SK-N-MC (cell line): ENCODE measurements at regions not wholly inside any gene's neighbourhood (a gene's known extent, or its start where the extent isn't known, plus 50 kb on each side); places are given as distances from the start of the nearest gene placed in this dataset.

Source experiments
- DNase-seq: peaks from one replicate; pipeline ENCODE4 v3.0.0-alpha.2; 2011; ENCODE audit warnings: low read depth, low spot score
- H3K27ac ChIP-seq: fragments of 200-600 bp; sonication (generic); 2 replicates; pipeline ENCODE4 v1.5.1; 2016; ENCODE audit warnings: mixed run types
- H3K36me3 ChIP-seq: fragments of 200-600 bp; sonication (generic); 2 replicates; pipeline ENCODE4 v1.6.1; 2017; ENCODE audit warnings: antibody characterized with exemption, low read length, mixed read lengths; ENCODE audit not compliant: insufficient read depth
- H3K4me3 ChIP-seq: fragments of 200-600 bp; sonication (generic); 2 replicates; pipeline ENCODE4 v1.5.1; 2016
- H3K9ac ChIP-seq: fragments of 200-600 bp; sonication (generic); 2 replicates; pipeline ENCODE4 v1.8.0; 2017; ENCODE audit warnings: mixed run types, mixed read lengths; ENCODE audit not compliant: insufficient read length
- H3K9me3 ChIP-seq: fragments of 200-600 bp; sonication (generic); 2 replicates; pipeline ENCODE4 v1.6.1; 2017; ENCODE audit warnings: low read depth, mild to moderate bottlenecking, antibody characterized with exemption, low read length, moderate library complexity, mixed read lengths
- EZH2 ChIP-seq: fragments of 200-600 bp; sonication (generic); IDR thresholded peaks from one replicate; pipeline ENCODE4 v1.6.1; 2017; ENCODE audit warnings: antibody characterized with exemption
- FOXP2 ChIP-seq: optimal IDR thresholded peaks from 2 replicates; pipeline ENCODE3; 2011; ENCODE audit warnings: mild to moderate bottlenecking, moderate library complexity; ENCODE audit not compliant: insufficient read depth; ENCODE audit errors: extremely low read length, control extremely low read depth
- POLR2AphosphoS5 ChIP-seq: IDR thresholded peaks from 2 replicates; pipeline ENCODE4 v1.6.1; 2012; ENCODE audit warnings: mild to moderate bottlenecking, low read depth, low read length, borderline replicate concordance

DNA sequence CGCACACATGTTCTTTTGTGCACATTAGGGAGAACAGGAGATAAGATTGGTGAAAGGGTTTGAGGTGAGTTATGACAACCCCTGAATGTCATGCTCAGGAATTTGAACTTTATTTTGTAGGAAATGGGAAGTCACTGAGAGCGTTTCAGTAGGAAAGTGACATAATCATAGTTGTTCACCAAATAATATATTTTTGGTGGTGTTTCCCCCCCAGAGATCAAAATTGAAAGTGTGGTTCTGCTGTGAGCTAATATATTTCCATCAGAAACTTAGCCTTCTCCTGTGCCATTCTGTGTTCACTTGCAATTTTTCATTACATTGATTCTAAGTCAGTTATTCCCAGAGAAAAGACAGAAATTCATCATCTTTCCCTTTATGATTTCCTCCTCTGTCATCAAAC is 64.1 kb upstream of the RCN1 start:
- DNase-seq, result no peak
- Histone ChIP-seq H3K4me3 (no peak overlapping the region), H3K27ac (no peak overlapping the region), H3K9me3 (no peaks in the 10 kb centered on the region), H3K36me3 (no peaks in the 10 kb centered on the region), H3K9ac (no peak overlapping the region)
- no peak for TF ChIP-seq POLR2AphosphoS5
- TF ChIP-seq FOXP2, result no peak
- TF ChIP-seq EZH2, result no peak

DNA sequence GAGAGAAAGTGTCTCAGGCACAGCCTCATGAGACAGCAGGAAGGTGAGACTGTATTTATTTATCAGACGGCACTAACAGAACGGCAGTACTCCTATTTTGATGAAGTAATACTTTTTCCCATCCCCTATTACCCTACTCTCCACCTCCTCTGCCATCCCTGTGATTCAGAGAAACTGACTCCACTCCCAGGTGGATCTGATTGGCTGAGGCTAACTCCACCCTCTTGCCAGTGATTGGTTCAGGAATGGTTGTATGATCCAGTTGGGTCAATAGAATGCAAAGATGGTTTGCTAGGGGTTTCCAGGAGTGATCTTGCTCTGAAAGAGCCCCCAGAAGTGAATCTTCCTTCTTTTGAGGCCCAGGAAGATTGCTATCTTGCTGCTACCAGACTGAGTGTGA is 65.9 kb upstream of the RCN1 start:
- H3K9ac ChIP-seq, result no peak overlapping the region
- no peaks in the 10 kb centered on the region for H3K36me3 ChIP-seq
- H3K9me3 ChIP-seq, result no peaks in the 10 kb centered on the region
- no peak overlapping the region for H3K4me3 ChIP-seq
- H3K27ac ChIP-seq, result no peak overlapping the region
- TF ChIP-seq FOXP2 (no peak), POLR2AphosphoS5 (no peak), EZH2 (no peak)
- no peak for DNase-seq

DNA sequence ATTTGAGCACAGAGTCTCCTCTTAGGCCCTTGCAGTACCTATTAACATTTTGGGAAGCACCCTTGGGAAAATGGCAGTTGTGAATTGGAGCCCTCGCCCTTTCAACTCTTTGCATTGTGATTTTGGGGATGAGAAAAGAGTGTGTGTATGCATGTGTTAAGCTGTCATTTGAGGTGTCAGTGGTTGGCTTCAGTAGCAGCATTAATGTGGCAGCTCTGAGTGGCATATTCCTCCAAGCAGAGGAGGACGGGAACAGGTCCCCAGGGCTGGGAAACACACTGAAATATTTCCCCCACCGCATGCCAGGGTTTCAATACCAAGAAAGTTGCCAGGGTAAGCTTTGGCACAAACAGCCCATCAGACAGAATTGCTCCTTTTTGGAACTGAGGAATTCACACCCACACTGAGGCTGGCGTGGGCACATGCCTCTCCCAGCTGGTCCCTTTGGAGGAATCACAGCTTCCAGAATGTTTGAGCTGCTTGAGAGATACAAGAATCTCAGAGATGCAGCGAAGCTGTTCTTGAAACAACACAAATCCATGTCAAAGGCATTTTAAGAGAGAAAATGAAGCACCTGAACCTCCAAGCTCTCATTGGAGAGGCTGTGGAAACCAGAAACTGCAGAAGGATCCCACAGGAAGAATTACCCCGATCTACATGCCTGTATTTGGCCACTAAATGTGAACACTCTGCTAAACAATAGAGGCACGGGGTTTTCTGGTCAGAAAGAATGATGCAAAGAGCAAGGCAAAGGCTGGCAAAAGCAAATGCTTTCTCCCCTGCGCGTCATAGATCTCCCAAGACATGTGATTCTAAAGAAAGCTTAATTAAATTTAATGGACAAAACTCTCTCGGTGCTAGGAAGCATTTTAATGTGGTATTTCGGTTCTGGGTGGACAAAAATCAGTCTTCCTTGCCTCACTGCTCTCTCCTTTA is 67.2 kb upstream of the RCN1 start:
- DNase-seq, result no peak
- H3K36me3 ChIP-seq, result no peaks in the 10 kb centered on the region
- TF ChIP-seq POLR2AphosphoS5 (no peak), EZH2 (no peak), FOXP2 (no peak)

DNA sequence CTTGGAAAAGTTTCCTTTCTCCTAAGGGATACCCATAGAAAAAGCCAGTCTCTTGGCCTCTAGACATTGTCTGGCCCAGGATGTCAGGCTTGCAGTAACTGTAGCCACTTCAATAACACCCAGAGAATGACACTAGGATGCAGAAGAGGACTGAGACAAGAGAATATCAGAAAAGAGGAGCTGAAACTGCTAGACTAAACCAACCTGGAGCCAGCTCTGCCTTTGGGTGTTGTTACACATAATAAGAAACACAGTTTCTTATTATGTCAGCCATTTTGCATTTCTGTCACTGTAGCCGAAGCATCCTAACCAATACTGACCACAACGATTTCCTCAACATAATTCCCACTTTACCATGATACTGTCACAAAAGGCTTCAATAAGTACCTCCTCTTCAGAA is 72.2 kb upstream of the RCN1 start:
- Histone ChIP-seq H3K27ac (no peak overlapping the region), H3K9me3 (no peaks in the 10 kb centered on the region), H3K36me3 (no peaks in the 10 kb centered on the region), H3K4me3 (no peak overlapping the region), H3K9ac (no peak overlapping the region)
- TF ChIP-seq POLR2AphosphoS5 (no peak), EZH2 (no peak), FOXP2 (no peak)
- no peak for DNase-seq

More for the DNA sequence above, 67.2 kb upstream of the RCN1 start:
- Histone ChIP-seq H3K4me3 (no peak overlapping the region), H3K9me3 (no peaks in the 10 kb centered on the region), H3K9ac (no peak overlapping the region), H3K27ac (no peak overlapping the region)

DNA sequence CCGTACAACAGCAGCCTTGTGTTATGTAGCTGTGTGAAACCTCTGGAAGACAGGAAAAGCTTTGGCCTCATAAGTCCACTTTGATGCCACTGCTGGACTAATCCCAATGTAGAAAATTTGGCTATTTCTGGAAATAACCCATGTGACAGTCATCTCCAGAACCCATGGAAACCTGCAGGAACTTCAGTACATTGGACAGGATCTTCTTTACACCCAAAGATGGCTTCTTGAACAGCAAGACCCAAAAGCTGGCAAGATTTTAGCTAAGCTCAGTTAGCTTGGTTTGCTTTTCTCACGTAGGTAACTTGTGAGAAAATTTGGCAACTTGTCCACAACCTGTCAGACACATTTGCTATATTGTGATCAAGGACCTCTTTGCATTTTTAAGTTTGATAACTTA is 74.8 kb upstream of the RCN1 start:
- TF ChIP-seq EZH2 (no peak), FOXP2 (no peak), POLR2AphosphoS5 (no peak)
- no peaks in the 10 kb centered on the region for H3K36me3 ChIP-seq
- H3K27ac ChIP-seq, result no peak overlapping the region
- no peaks in the 10 kb centered on the region for H3K9me3 ChIP-seq
- no peak overlapping the region for H3K4me3 ChIP-seq
- DNase-seq, result no peak
- H3K9ac ChIP-seq, result no peak overlapping the region

DNA sequence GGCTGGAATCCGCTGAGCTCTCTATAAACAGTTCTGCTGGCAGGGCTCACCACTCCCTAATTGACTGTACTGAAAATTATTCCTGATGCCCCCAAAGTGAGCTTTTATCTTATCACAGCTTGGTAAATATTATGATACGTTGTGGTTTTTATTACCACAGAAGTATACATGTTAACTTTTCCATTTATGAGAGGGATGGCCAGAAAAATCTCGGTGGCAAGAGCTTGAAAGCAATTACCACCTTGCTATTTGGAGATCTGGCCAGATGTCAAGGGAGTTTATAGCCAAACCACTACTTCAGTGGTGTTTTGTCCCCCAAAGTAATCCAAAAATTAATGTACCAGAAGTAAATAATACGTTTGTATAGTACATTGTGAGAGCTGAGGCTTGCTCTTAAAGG is 75.4 kb upstream of the RCN1 start:
- H3K4me3 ChIP-seq, result no peak overlapping the region
- no peaks in the 10 kb centered on the region for H3K9me3 ChIP-seq
- TF ChIP-seq EZH2, result no peak
- TF ChIP-seq FOXP2, result no peak
- TF ChIP-seq POLR2AphosphoS5, result no peak
- no peak overlapping the region for H3K27ac ChIP-seq
- H3K9ac ChIP-seq, result no peak overlapping the region
- no peak for DNase-seq
- no peaks in the 10 kb centered on the region for H3K36me3 ChIP-seq

DNA sequence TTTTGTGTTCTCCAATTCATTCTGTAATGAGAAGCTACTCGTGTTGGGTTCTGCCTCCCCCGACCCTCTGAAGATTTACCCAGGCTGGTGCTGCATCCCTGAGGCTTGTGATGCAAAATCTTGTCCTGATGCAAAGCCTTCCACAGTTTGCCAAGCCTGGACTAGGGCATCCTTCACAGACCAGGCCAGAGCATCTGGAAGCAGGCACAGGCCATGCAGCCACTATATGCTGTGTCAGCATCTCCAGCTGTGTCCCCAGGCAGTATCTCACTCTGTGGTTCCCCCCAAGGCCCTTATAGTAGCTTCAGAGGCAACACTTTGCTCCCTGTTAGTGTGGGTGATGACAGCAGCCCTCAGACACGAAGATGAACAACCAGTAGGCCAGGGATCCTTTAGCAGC is 77.3 kb upstream of the RCN1 start:
- no peak overlapping the region for H3K4me3 ChIP-seq
- H3K9me3 ChIP-seq, result no peaks in the 10 kb centered on the region
- no peak for DNase-seq
- H3K36me3 ChIP-seq, result no peaks in the 10 kb centered on the region
- H3K27ac ChIP-seq, result no peak overlapping the region
- H3K9ac ChIP-seq, result no peak overlapping the region
- TF ChIP-seq EZH2 (no peak), FOXP2 (no peak), POLR2AphosphoS5 (no peak)

DNA sequence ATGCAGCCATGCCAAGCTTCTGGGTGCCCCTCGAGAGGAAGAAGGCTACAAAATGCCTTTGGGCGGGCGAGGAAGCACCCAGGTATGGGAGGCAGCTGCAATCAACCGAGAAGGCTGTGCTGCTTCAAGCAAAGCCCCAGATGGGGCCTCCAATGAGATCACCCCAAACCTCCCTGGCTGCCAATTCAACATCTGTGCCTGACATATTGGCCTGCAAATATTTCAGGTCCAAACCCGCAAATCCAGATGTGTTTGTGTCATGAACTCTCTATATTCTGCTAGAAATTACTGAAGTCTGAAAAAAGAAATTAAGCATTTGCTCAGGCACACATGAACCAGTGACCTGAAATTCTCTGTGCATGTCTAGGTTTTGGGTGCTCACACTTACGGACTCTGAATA is 78.8 kb upstream of the RCN1 start:
- Histone ChIP-seq H3K9ac (no peak overlapping the region), H3K27ac (no peak overlapping the region), H3K4me3 (no peak overlapping the region), H3K36me3 (no peaks in the 10 kb centered on the region), H3K9me3 (no peaks in the 10 kb centered on the region)
- DNase-seq, result no peak
- TF ChIP-seq EZH2 (no peak), FOXP2 (no peak), POLR2AphosphoS5 (no peak)
